HG03342 (cell line): ENCODE measurements at regions not wholly inside any gene's neighbourhood (a gene's known extent, or its start where the extent isn't known, plus 50 kb on each side); places are given as distances from the start of the nearest gene placed in this dataset.

ENCODE experiments used
- ATAC-seq: cut with Tn5 transposase; IDR thresholded peaks from one replicate; pipeline ENCODE4 v1.9.1; 2021; ENCODE audit warnings: mild to moderate bottlenecking, moderate library complexity; ENCODE audit not compliant: unreplicated experiment

DNA sequence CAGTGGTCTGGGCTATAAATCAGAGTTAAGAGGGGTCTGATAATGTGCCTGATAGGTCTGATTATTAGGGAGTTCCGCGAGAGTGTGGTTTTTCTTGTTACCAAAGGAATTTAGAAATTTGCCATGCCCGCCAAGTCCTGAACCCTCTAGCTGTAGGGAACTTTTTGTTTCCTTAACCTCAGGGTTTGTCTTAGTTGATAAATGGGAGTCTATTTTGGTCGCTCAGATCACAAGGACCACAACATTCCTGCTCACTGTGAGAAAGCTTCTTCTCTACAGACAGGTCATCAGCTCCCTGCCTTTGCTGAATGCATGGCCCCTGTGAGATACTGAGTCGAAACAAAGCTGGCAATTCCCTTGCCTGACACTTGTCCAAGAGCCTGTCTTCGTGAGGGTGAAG lies 497.8 kb downstream of the HS3ST4 start:
- ATAC-seq: no peak

DNA sequence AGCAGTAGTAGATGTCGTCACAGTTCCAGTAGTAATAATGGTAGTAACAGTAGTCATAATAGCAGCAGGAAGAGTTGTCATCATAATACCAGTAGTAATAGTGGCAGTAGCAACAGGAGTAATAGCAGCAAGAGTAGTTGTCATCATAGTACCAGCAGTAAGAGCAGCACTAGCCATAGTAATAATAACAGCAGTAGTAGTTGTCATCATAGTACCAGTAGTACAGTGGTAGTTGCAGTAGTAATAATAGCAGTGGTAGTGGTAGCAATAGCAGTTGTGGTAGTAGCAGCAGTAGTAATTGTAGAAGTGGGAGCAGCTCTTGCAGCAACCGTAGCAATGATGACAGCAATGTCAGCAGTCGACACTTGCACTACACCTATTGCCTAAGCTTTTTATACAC lies 502.8 kb downstream of the HS3ST4 start:
- no peak for ATAC-seq

DNA sequence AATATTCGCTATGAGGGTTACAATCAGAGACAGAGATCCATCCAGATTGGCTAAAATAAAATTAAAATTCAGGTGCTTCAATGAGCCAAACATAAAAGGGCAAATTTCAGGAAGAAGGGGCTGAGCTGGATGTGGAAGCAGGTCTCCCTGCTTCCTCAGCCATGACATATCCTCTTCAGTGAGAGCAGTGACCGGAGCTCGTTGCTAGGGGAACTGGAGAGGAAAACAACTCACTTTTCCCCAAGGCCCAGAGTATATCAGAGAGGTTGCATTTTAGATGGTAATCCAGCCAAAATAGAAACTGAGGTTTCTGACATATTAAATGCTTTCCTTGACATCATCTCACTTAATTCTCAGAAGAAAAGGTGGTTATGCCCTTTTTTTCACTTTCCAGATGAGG lies 503.5 kb downstream of the HS3ST4 start:
- no peak for ATAC-seq

DNA sequence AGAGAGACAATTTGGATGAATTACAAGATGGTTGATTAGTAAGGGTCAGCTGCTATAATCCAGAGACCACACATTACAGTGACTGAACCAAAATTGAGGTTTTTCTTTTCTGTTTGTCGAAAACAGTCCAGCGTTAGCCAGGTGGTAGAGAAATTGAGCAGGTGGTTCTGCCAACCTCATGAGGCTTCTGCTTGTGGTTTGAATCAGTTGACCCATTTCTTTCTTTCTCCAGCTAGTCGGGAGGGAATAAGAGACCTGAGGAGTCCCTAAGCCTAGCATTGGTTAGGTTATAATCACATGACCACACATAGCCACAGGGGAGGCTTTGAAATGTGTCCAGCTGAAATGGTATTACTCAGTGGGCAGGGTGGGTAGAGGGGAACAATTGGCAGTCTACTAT lies 504.6 kb downstream of the HS3ST4 start:
- ATAC-seq: no peak

DNA sequence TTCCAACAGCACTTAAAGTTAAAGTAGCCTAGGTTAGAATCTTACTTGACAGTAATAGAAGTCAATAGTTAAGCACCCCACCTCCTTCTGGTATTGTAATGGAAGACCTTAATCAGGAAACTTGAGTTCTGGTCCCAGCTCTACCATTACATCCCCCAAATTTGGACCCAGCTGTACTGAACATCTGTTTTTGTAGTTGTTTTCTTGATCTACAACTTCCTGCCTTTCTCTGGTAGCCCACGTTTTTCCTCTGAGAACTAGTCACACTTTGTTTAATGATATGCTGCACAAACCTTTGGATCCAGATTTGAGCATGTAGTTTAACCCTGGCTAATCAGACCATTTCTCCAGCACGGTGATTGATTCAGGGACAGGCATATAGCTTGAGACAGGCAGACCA lies 505.0 kb downstream of the HS3ST4 start:
- no peak for ATAC-seq

DNA sequence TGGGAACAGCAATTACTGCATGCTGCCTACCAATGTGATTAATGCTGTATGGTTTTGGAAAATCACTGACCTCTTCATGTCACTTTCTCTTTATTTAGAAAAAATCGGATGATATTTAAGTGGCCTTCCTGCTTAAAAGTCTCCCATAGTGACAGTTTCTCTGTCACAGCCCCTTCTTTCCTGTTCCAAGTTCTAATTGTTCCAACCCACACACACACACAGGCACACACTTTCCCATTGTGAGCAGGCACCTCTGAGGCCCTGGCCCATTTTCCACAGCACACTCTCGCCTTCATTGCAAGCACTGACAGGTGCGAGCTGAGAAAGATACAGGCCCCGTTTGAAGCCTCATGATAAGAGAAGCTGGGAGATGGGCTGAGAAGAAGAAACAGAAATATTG lies 505.9 kb downstream of the HS3ST4 start:
- no peak for ATAC-seq

DNA sequence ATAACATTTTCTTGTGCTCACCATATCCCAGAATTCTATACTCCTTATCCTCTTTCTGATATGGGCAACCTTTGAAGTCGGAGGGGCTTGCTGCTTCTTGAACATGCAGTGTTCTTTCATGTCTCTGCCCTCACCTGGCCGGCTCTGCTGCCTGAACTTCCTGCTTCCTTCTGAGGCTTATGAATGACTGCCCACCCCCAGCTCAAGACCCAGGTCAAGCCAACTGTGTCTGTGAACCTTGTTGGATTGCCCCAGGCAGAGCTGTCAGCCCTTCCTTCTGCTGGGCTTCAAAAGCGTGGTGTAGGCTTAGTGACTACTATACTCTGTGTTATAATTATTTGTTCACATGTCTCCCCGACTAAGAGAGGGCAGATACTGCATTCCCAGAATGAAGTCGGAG lies 506.5 kb downstream of the HS3ST4 start:
- ATAC-seq: no peak

DNA sequence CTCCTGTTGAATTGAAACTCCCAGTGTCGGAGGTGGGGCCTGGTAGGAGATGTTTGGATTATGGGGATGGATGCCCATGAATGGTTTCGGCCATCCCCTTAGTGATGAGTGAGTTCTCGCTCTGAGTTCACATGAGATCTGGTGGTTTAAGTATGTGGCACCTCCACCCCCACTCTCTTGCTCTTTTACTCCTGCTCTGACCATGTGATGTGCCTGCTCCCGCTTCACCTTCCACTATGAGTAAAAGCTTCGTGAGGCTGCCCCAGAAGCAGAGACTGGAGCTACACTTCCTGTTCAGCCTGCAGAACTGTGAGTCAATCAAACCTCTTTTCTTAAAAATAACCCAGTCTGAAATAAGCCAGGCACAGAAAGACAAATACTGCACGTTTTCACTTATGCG lies 512.4 kb downstream of the HS3ST4 start:
- ATAC-seq: no peak

DNA sequence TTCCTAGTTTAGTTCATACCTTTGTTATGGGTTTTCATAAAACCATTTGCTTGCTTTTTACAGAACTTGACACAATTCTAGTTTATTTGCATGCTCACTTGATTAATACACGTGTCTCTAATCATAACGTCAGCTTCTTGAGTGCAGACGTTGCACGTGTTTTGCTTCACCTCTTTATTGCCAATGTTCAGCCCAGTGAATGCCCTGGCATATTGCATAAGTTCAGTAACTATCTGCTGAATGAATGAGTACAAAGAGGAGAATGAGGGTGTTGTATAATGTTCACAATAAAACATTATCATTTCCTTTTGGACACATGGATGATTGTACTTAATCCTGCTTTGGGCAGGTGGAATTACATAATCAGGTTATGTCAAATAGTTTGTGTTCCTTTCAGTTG lies 519.8 kb downstream of the HS3ST4 start:
- no peak for ATAC-seq

DNA sequence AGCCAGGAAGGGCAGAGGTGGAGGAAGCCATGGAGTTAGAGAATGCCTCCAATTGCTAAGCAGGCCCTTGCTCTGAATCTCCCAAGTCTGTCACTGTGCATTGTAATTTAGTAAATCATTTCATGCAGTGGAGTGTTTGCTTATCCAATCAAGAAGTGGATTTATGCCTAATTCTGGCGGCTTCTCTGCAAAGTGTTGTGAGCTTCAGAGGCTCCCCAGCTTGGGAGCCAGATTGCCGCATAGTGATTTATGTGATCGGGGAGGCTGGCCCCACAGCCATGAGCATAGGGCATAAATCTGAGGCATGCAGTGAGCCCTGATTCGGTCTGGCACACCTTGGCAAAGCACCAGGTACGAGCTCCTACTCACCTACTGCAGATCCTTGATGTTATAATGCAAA lies 520.8 kb downstream of the HS3ST4 start:
- ATAC-seq: no peak

DNA sequence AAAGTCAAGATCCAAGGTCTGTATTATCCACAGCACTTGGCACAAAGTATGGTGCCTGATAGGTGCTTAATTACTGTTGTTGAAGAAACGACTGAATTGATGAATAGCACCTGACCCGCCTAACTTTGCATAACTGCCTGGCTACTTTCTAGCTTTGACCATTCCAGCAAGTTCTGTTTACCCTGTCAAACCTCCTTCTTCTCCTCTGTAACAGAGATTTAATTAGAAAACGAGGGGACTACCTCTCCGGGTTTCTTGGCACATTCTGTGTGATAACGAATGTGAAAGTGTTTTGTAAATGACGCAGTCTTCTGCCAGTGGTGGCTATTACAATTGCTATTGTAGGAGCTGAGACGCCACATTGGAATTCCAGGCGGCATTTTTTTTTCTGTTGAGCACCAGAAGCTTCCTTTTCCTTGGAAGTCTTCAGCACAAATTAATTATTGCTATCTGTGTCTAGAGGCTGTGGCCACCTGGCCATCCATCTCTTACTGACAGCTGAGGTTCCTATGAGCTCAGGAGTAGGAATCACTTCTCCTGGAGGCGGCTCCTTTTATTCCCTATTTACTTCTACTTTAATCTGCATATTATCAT lies 522.9 kb downstream of the HS3ST4 start:
- ATAC-seq: no peak

DNA sequence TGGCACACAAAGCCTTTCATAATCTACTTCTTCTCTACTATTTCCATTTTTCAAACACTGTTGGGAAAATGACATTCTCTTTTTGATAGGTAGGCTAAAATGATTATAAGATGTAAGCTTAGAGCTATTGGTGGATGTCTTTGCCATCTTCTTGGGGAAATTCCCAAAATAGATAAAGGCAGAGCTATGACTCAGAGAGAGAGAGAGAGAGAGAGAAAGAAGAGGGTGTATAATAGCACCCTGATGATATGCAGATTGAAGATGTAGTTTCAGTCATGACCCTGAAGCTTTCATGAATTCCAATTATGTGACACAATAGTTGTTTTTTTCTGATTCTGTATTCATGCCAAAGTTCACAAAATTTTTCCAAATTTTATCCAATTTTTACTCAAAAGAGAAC lies 529.1 kb downstream of the HS3ST4 start:
- no peak for ATAC-seq

DNA sequence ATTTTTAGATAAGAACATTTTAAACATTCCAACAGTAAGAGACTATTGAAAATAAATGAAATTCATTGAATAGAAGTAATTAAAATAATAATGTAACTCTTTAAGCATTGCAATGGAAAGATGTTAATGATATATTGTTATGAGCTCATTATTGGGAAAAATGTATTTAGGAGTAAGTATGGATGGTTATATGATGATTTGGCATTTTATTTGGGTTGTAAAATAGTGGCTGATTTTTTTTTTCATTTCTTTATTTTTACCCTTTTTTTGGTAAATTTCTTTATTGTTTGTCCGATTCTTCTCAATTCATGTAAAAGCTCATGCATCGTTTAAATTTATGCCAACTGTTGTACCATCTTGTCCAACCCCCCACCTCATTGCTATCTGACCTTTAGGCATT lies 539.9 kb downstream of the HS3ST4 start:
- ATAC-seq: no peak

DNA sequence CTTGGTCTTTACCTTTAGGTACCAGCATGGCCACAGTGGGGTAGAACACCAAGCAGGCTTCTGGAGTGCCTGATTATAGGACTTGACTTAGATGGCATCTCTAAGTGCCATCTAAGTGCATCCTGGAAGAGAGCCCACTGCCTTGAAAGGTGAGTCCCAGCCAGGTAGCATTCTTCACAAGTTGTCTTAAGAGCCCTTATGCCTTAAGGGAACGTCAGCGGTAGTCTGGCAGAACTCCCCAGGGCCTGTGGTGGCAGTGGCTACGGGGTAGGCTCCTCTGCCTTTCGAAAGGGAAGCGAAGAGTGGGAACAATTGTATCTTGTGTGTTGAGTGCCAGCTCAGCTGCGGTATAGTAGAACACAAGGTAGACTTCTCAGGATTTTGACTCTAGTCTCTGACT lies 549.0 kb downstream of the HS3ST4 start:
- ATAC-seq: no peak

DNA sequence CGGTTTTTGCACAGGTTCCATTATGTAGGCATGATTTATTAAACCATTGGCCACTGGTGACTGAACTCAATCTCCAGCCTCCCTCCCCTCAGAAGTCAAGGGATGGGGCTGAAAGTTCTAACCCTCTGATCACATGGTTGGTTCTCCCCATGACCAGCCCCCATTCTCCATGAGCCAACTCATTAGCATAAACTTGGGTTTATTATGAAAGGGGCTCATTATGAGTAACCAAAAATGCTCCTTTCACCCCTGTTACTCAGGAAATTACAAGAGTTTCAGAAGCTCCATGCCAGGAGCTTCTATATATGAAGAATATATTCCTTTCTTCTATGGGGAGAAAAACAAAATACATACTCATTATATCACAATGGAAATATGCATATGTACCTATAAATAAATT lies 555.3 kb downstream of the HS3ST4 start:
- ATAC-seq: no peak

DNA sequence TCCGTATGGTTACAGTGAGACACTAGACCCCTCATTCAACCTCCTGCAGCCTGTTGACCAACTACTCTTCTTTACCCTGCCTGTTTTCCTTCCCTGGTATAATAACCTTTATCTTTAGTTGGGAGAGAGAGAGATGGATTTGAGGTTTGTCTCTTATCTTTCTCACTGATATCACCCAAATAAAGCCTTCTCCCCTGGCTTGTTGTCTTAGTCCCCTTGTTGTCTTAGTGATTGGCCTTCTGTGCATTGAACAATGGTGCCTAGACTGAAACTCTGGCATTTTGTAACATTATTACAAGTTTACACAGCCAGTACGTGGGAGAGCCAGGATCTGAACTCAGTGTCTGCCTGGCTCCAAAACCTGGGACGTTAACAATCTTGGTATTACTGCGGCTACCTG lies 560.8 kb downstream of the HS3ST4 start:
- no peak for ATAC-seq

DNA sequence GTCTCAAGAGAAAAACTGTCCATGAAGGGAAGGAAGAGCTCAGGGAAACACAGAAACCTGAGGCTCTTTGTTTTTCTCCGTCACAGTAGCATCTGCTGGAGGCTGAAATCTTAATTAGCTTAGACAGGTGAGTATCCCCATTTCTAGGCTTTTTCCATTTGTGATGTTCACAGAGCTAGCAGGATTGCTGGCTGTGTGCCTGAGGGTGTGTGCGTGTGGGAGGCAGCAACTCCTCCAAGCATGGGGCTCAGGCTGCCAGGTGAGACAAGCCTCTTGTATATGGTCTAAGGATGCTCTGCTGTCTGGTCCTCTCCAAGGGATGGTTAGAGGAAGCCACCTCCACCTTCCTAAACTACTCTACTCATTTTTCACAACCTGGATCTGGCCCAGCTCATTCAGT lies 569.9 kb downstream of the HS3ST4 start:
- no peak for ATAC-seq

DNA sequence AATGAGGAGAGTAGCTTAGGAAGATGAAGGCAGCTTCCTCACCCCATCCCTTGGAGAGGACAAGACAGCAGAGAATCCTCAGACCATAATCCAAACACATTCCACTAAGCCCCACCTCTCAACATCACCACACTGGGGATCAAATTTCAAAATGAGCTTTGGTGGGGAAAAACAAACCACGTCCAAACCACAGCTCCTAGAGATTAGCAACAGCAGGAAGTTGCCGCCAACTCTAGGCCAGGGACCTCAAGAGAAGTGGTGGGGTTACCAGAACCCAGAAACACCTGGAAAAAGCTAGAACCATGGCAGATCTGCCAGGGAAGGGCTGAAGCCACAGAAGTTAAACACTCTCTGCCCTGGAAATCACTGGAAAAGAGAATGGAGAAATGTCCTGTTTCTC lies 571.6 kb downstream of the HS3ST4 start:
- ATAC-seq: no peak

DNA sequence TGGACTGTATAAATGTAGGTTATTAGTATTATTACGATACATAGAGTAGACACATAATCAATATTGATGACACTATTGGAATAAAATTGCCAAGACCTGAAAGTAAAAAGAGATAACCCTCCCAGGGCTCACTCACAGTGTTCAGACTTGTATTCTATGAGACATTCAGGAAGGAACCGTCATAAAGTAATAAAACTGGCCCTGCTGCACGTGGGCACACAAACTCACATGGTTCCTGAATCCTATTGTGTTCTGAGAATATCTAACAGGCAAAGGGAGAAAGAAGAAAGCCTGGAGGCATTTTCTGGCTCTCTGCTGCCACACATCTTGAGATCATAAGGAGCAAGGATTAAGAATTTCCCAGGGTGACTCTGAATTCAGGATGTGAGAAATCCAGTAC lies 575.9 kb downstream of the HS3ST4 start:
- ATAC-seq: no peak

DNA sequence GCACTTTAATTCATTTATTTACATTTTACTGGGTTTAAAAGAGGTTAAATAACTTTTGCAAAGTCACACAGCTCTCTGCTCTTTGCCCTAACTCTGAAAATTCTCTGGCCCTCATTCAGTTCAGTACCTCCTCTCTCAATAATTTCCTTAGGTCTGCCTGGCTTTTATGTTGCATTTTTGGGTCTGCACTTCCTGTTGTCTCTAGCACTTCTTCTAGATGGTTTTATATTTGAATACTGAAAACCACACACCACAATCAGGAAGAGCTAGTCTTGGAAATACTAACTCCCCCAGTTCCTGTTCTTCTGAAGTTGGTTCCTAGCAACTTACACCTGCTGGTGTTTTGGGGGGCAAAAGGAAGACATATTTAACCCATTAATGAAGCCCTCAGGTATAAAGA lies 577.9 kb downstream of the HS3ST4 start:
- no peak for ATAC-seq

DNA sequence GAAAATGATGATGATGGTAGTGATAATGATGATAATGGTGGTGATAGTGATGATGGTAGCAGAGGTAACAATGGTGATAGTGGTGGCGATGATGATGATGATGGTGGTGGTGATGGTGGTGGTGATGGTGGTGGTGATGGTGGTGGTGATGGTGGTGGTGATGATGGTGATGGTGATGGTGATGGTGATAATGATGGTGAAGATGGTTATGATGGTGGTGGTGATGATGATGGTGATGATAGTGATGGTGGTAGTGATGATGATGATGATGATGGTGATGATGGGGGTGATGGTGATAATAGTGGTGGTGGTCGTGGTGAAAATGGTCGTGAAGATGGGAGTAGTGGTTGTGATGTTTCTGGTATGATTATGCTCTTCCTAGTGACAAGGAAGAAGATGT lies 581.8 kb downstream of the HS3ST4 start:
- ATAC-seq: no peak

DNA sequence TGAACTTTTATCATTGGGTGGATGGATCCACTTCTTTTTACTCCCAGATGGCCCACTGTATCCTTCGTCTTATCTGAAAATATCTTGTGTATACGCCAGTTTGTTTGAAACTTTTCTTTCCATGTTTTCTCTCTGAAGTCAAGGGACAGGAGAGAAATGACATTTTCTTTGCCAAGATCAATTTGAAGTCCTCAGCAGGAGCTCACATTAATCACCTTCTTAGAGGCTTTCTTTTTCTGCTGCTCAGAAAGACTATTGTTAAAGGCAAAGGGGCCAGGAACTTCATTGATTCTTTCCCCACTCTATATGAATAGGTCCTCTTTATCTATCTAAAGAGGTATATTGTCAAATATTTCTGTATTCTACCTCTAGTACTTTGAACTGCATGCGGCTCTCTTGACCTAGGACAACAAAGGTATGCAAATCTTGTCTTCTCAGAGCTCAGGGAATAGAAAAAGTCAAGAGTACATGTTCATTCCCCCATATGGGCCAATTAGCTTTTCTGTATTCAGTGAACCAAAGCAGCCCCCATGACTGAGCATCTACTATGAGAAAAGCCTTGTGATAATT lies 583.3 kb downstream of the HS3ST4 start:
- ATAC-seq: no peak

DNA sequence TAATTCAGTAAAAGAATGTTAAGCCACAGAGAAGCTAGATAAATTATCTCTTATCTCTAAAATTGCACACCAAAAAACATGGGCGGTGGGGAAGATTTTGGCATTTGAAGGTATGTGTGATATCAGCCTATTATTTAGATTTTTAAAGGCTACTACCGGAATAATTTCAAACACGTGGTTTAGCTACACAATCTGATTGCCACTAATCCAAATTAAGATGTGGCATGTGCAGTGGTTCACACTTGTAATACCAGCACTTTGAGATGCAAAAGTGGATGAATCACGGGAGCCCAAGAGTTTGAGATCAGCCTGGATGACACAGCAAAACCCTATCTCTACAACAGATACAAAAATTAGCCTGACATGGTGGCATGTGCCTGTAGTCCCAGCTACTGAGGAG lies 584.5 kb downstream of the HS3ST4 start:
- no peak for ATAC-seq
